SK-N-SH (cell line): ENCODE measurements at regions not wholly inside any gene's neighbourhood (a gene's known extent, or its start where the extent isn't known, plus 50 kb on each side); places are given as distances from the start of the nearest gene placed in this dataset.

Experiments used
- CTCF ChIA-PET: fragments of 300-600, 350-600 bp; formaldehyde crosslinking; extraction: SDS; loops from one replicate; lab custom pipeline; 2021; lab: Yijun Ruan, JAX
- POLR2A ChIA-PET: fragments of 350-600 bp; sonication (Branson Sonifier 250); formaldehyde crosslinking; extraction: SDS; loops from one replicate; lab custom pipeline; 2020; ENCODE audit warnings: antibody characterized with exemption, inconsistent platforms; lab: Yijun Ruan, JAX
- DNase-seq: peaks from one replicate; pipeline ENCODE4 v3.0.0; 2012
- H2AFZ ChIP-seq: fragments of 200-600 bp; sonication (generic); 2 replicates; pipeline ENCODE4 v1.8.1; 2016; ENCODE audit warnings: antibody characterized with exemption, mild to moderate bottlenecking, low read depth
- H3F3A ChIP-seq: fragments of 200-600 bp; sonication (generic); replicated peaks from 2 replicates; pipeline ENCODE3; 2016; ENCODE audit warnings: antibody characterized with exemption, mild to moderate bottlenecking; ENCODE audit not compliant: insufficient read depth
- H3K27ac ChIP-seq, 2 experiments: fragments of 200-500 bp in 1 of 2; fragments of 200-600 bp in 1 of 2; sonication (Bioruptor generic) in 1 of 2; sonication (generic), shearing (Covaris generic) in 1 of 2; 2 replicates each; pipeline versions ENCODE4 v1.5.1 to v1.6.1; 2014 to 2016; ENCODE audit warnings: low read depth in 2 of 2, inconsistent platforms in 1 of 2, low read length in 1 of 2, mild to moderate bottlenecking in 1 of 2, mixed read lengths in 1 of 2
- H3K27me3 ChIP-seq: fragments of 200-600 bp; sonication (generic), shearing (Covaris generic); 2 replicates; pipeline ENCODE4 v1.6.1; 2016; ENCODE audit warnings: mixed run types; ENCODE audit not compliant: insufficient read depth
- H3K36me3 ChIP-seq, 2 experiments: fragments of 200-500 bp in 1 of 2; fragments of 200-600 bp in 1 of 2; sonication (Bioruptor generic) in 1 of 2; sonication (generic) in 1 of 2; replicated peaks in 1 of 2; 2 replicates each; pipeline versions ENCODE3 to v1.5.1; 2014 to 2016; ENCODE audit warnings: low read length in 1 of 2, mild to moderate bottlenecking in 1 of 2; ENCODE audit not compliant: insufficient read depth in 2 of 2, control insufficient read depth in 1 of 2
- H3K4me1 ChIP-seq, 2 experiments: fragments of 200-500 bp in 1 of 2; fragments of 200-600 bp in 1 of 2; sonication (Bioruptor generic) in 1 of 2; sonication (generic), shearing (Covaris generic) in 1 of 2; 2 replicates each; pipeline versions ENCODE4 v1.5.1 to v1.6.1; 2014 to 2016; ENCODE audit warnings: low read depth in 1 of 2, low read length in 1 of 2, mixed run types in 1 of 2; ENCODE audit not compliant: insufficient read depth in 2 of 2, control insufficient read depth in 1 of 2
- H3K4me2 ChIP-seq: fragments of 200-600 bp; sonication (generic), shearing (Covaris generic); 2 replicates; pipeline ENCODE4 v1.6.1; 2017; ENCODE audit warnings: mixed run types
- H3K4me3 ChIP-seq, 2 experiments: fragments of 200-500 bp in 1 of 2; fragments of 200-600 bp in 1 of 2; sonication (Bioruptor generic) in 1 of 2; sonication (generic), shearing (Covaris generic) in 1 of 2; 2 replicates each; pipeline versions ENCODE4 v1.5.1 to v1.8.1; 2014 to 2016; ENCODE audit warnings: low read depth in 2 of 2, inconsistent platforms in 1 of 2, low read length in 1 of 2, mild to moderate bottlenecking in 1 of 2, mixed read lengths in 1 of 2, moderate library complexity in 1 of 2
- H3K79me2 ChIP-seq: fragments of 200-600 bp; sonication (generic); 2 replicates; pipeline ENCODE4 v1.8.1; 2017; ENCODE audit warnings: mild to moderate bottlenecking; ENCODE audit not compliant: insufficient read depth
- H3K9ac ChIP-seq: fragments of 200-600 bp; sonication (generic); 2 replicates; pipeline ENCODE4 v1.6.1; 2017; ENCODE audit warnings: mixed run types
- H3K9me2 ChIP-seq: fragments of 200-600 bp; sonication (generic); 2 replicates; pipeline ENCODE4 v1.6.1; 2017; ENCODE audit warnings: mixed run types
- H3K9me3 ChIP-seq: fragments of 200-600 bp; sonication (generic); 2 replicates; pipeline ENCODE4 v1.6.1; 2017; ENCODE audit warnings: mixed run types, mild to moderate bottlenecking, moderate library complexity
- H4K20me1 ChIP-seq: fragments of 200-600 bp; sonication (generic); 2 replicates; pipeline ENCODE4 v1.6.1; 2017; ENCODE audit warnings: mild to moderate bottlenecking, mixed run types; ENCODE audit not compliant: insufficient read depth
- CHD2 ChIP-seq: fragments of 150-350 bp; IDR thresholded peaks from 2 replicates; pipeline ENCODE4 v1.6.1; 2018; ENCODE audit warnings: low read length; ENCODE audit not compliant: partially characterized antibody
- ELF1 ChIP-seq: IDR thresholded peaks from 2 replicates; pipeline ENCODE4 v1.4.0; 2012
- EP300 ChIP-seq, 2 experiments: IDR thresholded peaks; 2 replicates each; pipeline versions ENCODE4 v1.4.0 to v1.6.1; 2012; ENCODE audit warnings: borderline replicate concordance in 1 of 2, low read depth in 1 of 2, low read length in 1 of 2
- FOXJ3 ChIP-seq: sonication (generic); formaldehyde crosslinking; IDR thresholded peaks from 2 replicates; pipeline ENCODE4 v1.5.1; 2020; ENCODE audit warnings: mild to moderate bottlenecking, missing genetic modification reagents
- GABPA ChIP-seq: IDR thresholded peaks from 2 replicates; pipeline ENCODE4 v1.4.0; 2012; ENCODE audit warnings: low read depth, mild to moderate bottlenecking
- GATA2 ChIP-seq: sonication (generic); formaldehyde crosslinking; IDR thresholded peaks from 2 replicates; pipeline ENCODE4 v1.5.0; 2020; ENCODE audit warnings: mild to moderate bottlenecking, missing genetic modification reagents
- NFIC ChIP-seq: IDR thresholded peaks from 2 replicates; pipeline ENCODE4 v1.4.0; 2012; ENCODE audit warnings: borderline replicate concordance
- NRF1 ChIP-seq: IDR thresholded peaks from 2 replicates; pipeline ENCODE4 v1.6.1; 2012; ENCODE audit warnings: low read depth, mild to moderate bottlenecking, low read length
- POLR2AphosphoS5 ChIP-seq: IDR thresholded peaks from 2 replicates; pipeline ENCODE4 v1.6.1; 2012; ENCODE audit warnings: low read depth, low read length
- RAD21 ChIP-seq: IDR thresholded peaks from 2 replicates; pipeline ENCODE4 v1.6.1; 2012; ENCODE audit warnings: mild to moderate bottlenecking, low read length
- RXRA ChIP-seq: IDR thresholded peaks from 2 replicates; pipeline ENCODE4 v1.4.0; 2012; ENCODE audit warnings: low read depth, mild to moderate bottlenecking, borderline replicate concordance
- SIN3A ChIP-seq: IDR thresholded peaks from 2 replicates; pipeline ENCODE4 v1.6.1; 2012; ENCODE audit warnings: low read depth, mild to moderate bottlenecking, low read length, moderate library complexity, borderline replicate concordance
- SMC3 ChIP-seq: IDR thresholded peaks from 2 replicates; pipeline ENCODE4 v1.6.1; 2012; ENCODE audit warnings: low read depth, low read length, improper control_type of control experiment
- TAF1 ChIP-seq: IDR thresholded peaks from 2 replicates; pipeline ENCODE4 v1.6.1; 2012; ENCODE audit warnings: low read depth, mild to moderate bottlenecking, low read length, moderate library complexity, borderline replicate concordance
- TEAD4 ChIP-seq: IDR thresholded peaks from 2 replicates; pipeline ENCODE4 v1.4.0; 2012; ENCODE audit warnings: mild to moderate bottlenecking, borderline replicate concordance; ENCODE audit not compliant: insufficient read depth
- YY1 ChIP-seq: IDR thresholded peaks from 2 replicates; pipeline ENCODE4 v1.4.0; 2012; ENCODE audit warnings: low read depth, mild to moderate bottlenecking
- WGBS: methylation state at CpG from one replicate; pipeline ENCODE4 v1.1.6; 2017; ENCODE audit warnings: low lambda C conversion rate; 5-methylcytosine and 5-hydroxymethylcytosine counted together
- TF ChIP-seq, protein P1 (sequence below): IDR thresholded peaks from 2 replicates; pipeline ENCODE4 v1.6.1; 2012; ENCODE audit warnings: mild to moderate bottlenecking, low read depth, low read length, moderate library complexity
- TF ChIP-seq, protein P2 (sequence below): fragments of 150-350 bp; IDR thresholded peaks from 2 replicates; pipeline ENCODE4 v1.6.1; 2016; ENCODE audit warnings: mild to moderate bottlenecking, low read depth, low read length
- TF ChIP-seq, protein P3 (sequence below): IDR thresholded peaks from 2 replicates; pipeline ENCODE4 v1.4.0; 2012; ENCODE audit warnings: low read depth, borderline replicate concordance
- TF ChIP-seq, protein P4 (sequence below): IDR thresholded peaks from 2 replicates; pipeline ENCODE4 v1.4.0; 2012; ENCODE audit warnings: low read depth, borderline replicate concordance

DNA sequence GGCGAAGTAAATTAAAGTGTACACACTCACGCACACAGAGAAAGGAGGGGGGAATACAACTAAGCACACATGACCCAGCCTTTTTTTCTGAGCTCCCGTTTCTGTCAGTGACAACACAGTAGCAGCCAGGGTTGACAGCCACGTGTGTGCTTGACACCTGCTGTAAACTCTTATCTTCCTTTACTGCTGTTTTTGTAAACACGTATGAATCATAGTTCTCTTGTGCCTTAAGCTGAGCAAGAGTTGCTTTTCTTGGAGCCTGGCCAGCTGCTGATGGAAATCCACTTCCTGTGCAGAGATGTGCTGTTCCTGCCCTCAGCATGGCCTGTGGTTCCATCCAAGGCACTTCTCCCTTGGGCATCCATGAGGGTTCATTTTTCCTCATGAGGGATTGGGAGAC, 561.9 kb downstream of the GALR1 start:
- Histone ChIP-seq H3K27me3 (no peaks in the 10 kb centered on the region), H3K4me2 (no peak overlapping the region), H3K9me2 (no peaks in the 10 kb centered on the region), H3K36me3 (no peaks in the 10 kb centered on the region), H3K9me3 (no peaks in the 10 kb centered on the region), H3K4me1 (no peaks in the 10 kb centered on the region), H3K4me3 (no peak overlapping the region), H2AFZ (no peak overlapping the region), H3K79me2 (no peaks in the 10 kb centered on the region), H3F3A (no peaks in the 10 kb centered on the region), H4K20me1 (no peaks in the 10 kb centered on the region), H3K27ac (no peak overlapping the region)
- 4% methylated on average over 5 of the region's 5 CpGs for WGBS
- ChIA-PET CTCF (no interaction called here), POLR2A (no interaction called here)
- TF ChIP-seq, protein P1, sequence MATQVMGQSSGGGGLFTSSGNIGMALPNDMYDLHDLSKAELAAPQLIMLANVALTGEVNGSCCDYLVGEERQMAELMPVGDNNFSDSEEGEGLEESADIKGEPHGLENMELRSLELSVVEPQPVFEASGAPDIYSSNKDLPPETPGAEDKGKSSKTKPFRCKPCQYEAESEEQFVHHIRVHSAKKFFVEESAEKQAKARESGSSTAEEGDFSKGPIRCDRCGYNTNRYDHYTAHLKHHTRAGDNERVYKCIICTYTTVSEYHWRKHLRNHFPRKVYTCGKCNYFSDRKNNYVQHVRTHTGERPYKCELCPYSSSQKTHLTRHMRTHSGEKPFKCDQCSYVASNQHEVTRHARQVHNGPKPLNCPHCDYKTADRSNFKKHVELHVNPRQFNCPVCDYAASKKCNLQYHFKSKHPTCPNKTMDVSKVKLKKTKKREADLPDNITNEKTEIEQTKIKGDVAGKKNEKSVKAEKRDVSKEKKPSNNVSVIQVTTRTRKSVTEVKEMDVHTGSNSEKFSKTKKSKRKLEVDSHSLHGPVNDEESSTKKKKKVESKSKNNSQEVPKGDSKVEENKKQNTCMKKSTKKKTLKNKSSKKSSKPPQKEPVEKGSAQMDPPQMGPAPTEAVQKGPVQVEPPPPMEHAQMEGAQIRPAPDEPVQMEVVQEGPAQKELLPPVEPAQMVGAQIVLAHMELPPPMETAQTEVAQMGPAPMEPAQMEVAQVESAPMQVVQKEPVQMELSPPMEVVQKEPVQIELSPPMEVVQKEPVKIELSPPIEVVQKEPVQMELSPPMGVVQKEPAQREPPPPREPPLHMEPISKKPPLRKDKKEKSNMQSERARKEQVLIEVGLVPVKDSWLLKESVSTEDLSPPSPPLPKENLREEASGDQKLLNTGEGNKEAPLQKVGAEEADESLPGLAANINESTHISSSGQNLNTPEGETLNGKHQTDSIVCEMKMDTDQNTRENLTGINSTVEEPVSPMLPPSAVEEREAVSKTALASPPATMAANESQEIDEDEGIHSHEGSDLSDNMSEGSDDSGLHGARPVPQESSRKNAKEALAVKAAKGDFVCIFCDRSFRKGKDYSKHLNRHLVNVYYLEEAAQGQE: no peak
- no peak for TF ChIP-seq RAD21
- no peak for TF ChIP-seq TEAD4
- TF ChIP-seq NFIC: no peak
- no peak for TF ChIP-seq YY1
- TF ChIP-seq, protein P2, sequence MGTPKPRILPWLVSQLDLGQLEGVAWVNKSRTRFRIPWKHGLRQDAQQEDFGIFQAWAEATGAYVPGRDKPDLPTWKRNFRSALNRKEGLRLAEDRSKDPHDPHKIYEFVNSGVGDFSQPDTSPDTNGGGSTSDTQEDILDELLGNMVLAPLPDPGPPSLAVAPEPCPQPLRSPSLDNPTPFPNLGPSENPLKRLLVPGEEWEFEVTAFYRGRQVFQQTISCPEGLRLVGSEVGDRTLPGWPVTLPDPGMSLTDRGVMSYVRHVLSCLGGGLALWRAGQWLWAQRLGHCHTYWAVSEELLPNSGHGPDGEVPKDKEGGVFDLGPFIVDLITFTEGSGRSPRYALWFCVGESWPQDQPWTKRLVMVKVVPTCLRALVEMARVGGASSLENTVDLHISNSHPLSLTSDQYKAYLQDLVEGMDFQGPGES: no peak
- no peak for TF ChIP-seq POLR2AphosphoS5
- TF ChIP-seq GATA2 (CRISPR knock-in tag): no peak
- no peak for TF ChIP-seq EP300 (IDR thresholded peaks at IDR 0.05; ENCODE audit: borderline replicate concordance in 1 of 2, low read depth in 1 of 2, low read length in 1 of 2)
- TF ChIP-seq, all 33 proteins: peak for 0
- H3K9ac ChIP-seq: no peak overlapping the region
- DNase-seq: no peak

DNA sequence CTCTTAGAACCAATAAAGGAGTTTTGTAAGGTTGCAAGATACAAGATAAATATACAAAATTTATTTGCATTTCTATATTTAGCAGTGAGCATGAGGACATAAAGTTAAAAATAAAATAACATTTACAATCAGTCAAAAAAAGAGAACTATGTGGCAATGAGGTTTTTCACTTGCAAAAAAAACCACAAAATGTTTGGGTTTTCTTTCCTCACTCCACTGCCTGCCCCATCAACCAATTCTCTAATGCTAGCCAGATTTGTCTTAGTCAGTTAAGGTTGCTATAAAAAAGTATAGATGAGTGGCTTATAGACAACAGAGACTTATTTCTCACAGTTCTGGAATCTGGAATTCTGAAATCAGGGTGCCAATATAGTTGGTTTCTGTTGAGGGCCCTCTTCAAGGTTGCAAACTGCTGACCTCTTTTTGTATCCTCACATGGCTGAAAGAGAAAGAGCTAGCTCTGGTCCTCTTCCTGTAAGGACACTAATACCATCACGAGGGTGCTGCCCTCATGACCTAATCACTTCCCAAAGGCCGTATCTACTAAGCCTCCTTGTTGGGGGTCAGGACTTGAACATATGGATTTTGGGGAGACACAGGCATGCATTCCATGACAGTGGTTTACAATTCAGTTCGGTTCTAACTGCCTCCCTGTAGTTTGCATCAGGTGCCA, 566.2 kb downstream of the GALR1 start:
- Histone ChIP-seq H3K27ac (no peak overlapping the region), H3K9ac (no peak overlapping the region), H3K9me3 (no peaks in the 10 kb centered on the region), H3K27me3 (no peaks in the 10 kb centered on the region), H3K36me3 (no peaks in the 10 kb centered on the region), H3K4me1 (no peaks in the 10 kb centered on the region), H4K20me1 (no peaks in the 10 kb centered on the region), H3K79me2 (no peaks in the 10 kb centered on the region), H3K4me3 (no peak overlapping the region), H3F3A (no peaks in the 10 kb centered on the region), H3K4me2 (no peak overlapping the region), H3K9me2 (no peaks in the 10 kb centered on the region), H2AFZ (no peak overlapping the region)
- DNase-seq: no peak
- POLR2A ChIA-PET: no interaction called here
- 0% methylated on average over 3 of the region's 3 CpGs for WGBS
- CTCF ChIA-PET: no interaction called here
- TF ChIP-seq POLR2AphosphoS5 (no peak), SIN3A (no peak), FOXJ3 (no peak), SMC3 (no peak), GATA2 (CRISPR knock-in tag) (no peak), NRF1 (no peak), RAD21 (no peak), GABPA (no peak), ELF1 (no peak), NFIC (no peak), TAF1 (no peak), CHD2 (no peak), RXRA (no peak)
- TF ChIP-seq, protein P3, sequence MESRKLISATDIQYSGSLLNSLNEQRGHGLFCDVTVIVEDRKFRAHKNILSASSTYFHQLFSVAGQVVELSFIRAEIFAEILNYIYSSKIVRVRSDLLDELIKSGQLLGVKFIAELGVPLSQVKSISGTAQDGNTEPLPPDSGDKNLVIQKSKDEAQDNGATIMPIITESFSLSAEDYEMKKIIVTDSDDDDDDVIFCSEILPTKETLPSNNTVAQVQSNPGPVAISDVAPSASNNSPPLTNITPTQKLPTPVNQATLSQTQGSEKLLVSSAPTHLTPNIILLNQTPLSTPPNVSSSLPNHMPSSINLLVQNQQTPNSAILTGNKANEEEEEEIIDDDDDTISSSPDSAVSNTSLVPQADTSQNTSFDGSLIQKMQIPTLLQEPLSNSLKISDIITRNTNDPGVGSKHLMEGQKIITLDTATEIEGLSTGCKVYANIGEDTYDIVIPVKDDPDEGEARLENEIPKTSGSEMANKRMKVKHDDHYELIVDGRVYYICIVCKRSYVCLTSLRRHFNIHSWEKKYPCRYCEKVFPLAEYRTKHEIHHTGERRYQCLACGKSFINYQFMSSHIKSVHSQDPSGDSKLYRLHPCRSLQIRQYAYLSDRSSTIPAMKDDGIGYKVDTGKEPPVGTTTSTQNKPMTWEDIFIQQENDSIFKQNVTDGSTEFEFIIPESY: no peak
- TF ChIP-seq, protein P4, sequence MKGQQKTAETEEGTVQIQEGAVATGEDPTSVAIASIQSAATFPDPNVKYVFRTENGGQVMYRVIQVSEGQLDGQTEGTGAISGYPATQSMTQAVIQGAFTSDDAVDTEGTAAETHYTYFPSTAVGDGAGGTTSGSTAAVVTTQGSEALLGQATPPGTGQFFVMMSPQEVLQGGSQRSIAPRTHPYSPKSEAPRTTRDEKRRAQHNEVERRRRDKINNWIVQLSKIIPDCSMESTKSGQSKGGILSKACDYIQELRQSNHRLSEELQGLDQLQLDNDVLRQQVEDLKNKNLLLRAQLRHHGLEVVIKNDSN: no peak
